RWPE1 (cell line): ENCODE measurements at regions not wholly inside any gene's neighbourhood (a gene's known extent, or its start where the extent isn't known, plus 50 kb on each side); places are given as distances from the start of the nearest gene placed in this dataset.
A peak's percentile ranks its signal among the peaks of the same experiment; 100 is the strongest.
"Not testable (repeated sequence)": the region's sequence is repeated elsewhere in the genome, so short reads cannot be mapped to it uniquely, and the experiment has no call there.

Experiments
- CTCF ChIA-PET: fragments of 350-600 bp; sonication (Branson Sonifier 250); formaldehyde crosslinking; extraction: SDS; loops from one replicate; lab custom pipeline; 2021; lab: Yijun Ruan, JAX
- POLR2A ChIA-PET: fragments of 400-600 bp; formaldehyde crosslinking; extraction: SDS; loops from one replicate; lab custom pipeline; 2020; ENCODE audit warnings: antibody characterized with exemption; ENCODE audit not compliant: low non-redundant PET; lab: Yijun Ruan, JAX
- DNase-seq: peaks from one replicate; pipeline ENCODE4 v3.0.0; 2012; ENCODE audit warnings: low spot score
- H3K27ac ChIP-seq: fragments of 450-650 bp; 2 replicates; pipeline ENCODE4 v1.5.1; 2017
- CTCF ChIP-seq: fragments of 450-650 bp; conservative IDR thresholded peaks from 2 replicates; pipeline ENCODE4 v1.5.1; 2017; ENCODE audit warnings: low read depth, mild to moderate bottlenecking

DNA sequence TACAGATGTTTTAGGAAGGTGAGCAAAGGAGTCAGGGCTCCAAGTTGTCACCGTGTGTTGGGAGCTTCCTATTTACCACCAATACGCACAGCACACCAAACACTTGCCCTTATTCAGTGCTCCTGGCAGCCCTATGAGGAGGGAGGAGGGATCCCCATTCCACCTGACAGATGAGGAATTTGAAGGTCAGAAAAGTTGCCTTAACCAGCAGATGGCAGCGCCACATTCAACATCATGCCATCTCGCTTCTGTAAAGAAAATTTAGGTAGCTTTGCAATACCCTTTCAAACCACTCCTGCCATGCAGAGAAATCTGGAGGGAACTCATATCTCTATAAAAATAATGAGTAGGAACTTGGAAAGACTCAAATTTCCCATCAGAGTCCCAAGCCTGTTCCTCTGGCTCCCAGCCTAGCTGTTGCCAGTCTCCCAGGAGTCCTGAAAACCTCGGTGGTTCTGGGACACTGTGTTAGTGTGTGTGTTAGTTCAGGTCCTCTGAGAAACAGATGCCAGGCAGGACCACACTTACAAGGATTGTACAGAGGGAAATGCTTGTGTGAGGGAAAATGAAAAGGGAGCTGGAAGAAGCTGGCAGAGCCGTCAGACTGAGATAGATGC, 410.5 kb downstream of the MED13L start:
- POLR2A ChIA-PET: no interaction called here
- no peak overlapping the region for H3K27ac ChIP-seq
- TF ChIP-seq CTCF: no peak
- CTCF ChIA-PET: interaction anchor here (0.6 to 2.2 kb wide), 11 partner anchors 10 to 1345 kb away, joined by 3 to 22 read pairs (median 4); no protein-coding TSS in a partner anchor
- DNase-seq: peak; percentile 54

DNA sequence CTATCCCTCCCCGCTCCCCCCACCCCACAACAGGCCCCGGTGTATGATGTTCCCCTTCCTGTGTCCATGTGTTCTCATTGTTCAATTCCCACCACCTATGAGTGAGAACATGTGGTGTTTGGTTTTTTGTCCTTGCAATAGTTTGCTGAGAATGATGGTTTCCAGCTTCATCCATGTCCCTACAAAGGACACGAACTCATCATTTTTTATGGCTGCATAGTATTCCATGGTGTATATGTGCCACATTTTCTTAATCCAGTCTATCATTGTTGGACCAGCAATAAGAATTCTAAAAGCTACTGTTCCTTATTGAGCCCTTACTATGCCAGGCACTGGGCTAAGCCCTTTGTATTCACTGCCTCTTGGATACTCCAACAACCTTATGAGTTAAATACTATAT, 411.2 kb downstream of the MED13L start:
- CTCF ChIA-PET: interaction anchor here (0.6 to 2.2 kb wide), 6 partner anchors 9 to 1344 kb away, joined by 3 to 22 read pairs (median 4); no protein-coding TSS in a partner anchor

GRCh38 chr12:115864396-115864795, 413.1 kb downstream of the MED13L start:
- DNase-seq: no peak
- TF ChIP-seq CTCF: no peak
- no peak overlapping the region for H3K27ac ChIP-seq
- ChIA-PET POLR2A (no interaction called here), CTCF (interaction anchor here (0.5 to 0.6 kb wide), 2 partner anchors 34 to 762 kb away, joined by 3 to 5 read pairs; no protein-coding TSS in a partner anchor)

More for the DNA sequence above, 411.2 kb downstream of the MED13L start:
- POLR2A ChIA-PET, DNase-seq, H3K27ac ChIP-seq: not testable (repeated sequence)

GRCh38 chr12:115860619-115861018, 416.9 kb downstream of the MED13L start:
- no peak for DNase-seq
- no peak for TF ChIP-seq CTCF
- ChIA-PET POLR2A (no interaction called here), CTCF (no interaction called here)
- no peak overlapping the region for H3K27ac ChIP-seq

GRCh38 chr12:115859231-115859630, 418.3 kb downstream of the MED13L start:
- no peak overlapping the region for H3K27ac ChIP-seq
- ChIA-PET POLR2A (no interaction called here), CTCF (no interaction called here)
- no peak for DNase-seq
- no peak for TF ChIP-seq CTCF

DNA sequence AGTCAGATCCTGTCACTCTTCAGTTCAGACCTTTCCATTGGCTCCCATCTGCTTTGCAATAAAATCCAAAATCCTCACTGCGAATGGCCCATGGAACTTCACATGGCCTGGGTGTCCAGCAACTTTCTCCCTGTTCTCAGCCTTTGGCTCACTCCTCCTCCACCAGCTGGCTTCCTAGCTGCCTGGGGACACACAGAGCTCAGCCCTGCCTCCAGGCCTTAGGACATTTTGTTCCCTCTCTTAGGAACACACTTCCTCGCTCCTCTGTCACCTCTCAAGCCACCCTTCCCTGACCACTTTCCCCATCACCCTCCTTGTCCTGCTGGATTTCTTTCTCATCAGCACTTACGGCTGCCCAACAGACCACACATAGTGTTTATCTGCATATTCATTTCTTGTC, 419.6 kb downstream of the MED13L start:
- CTCF ChIA-PET: interaction anchor here (0.8 to 1.2 kb wide), 2 partner anchors 8 to 60 kb away, joined by 3 to 4 read pairs; no protein-coding TSS in a partner anchor

More for the DNA sequence above, 419.6 kb downstream of the MED13L start:
- no peak for DNase-seq
- H3K27ac ChIP-seq: no peak overlapping the region
- POLR2A ChIA-PET: no interaction called here
- TF ChIP-seq CTCF: no peak
